ENCODE measurements at regions not wholly inside any gene's neighbourhood (a gene's known extent, or its start where the extent isn't known, plus 50 kb on each side); places are given as distances from the start of the nearest gene placed in this dataset.

DNA sequence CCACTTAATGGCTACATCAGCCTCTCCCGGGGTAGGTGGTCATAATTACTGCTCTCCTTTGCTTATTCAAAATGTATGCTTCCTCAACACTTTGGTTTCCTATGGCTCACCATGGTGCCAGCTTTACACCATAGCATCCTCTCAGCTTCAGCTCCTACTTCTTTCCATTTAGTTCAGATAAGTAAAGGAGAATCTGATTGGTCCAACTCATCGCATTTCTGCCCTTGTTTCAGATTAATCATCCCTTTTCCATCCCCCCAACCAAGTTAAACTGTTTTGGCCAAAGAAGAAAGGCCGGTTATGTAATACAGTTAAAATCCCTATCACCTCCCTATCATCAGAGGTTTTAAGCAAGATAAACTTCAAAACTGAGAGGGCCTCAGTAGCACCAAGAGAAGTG is 130.5 kb downstream of the CETN3 start:
- no peak overlapping the region for H3K9ac ChIP-seq (ENCODE audit: low read length)
- H3K9me3 ChIP-seq (ENCODE audit: low read length) = no peaks in the 10 kb centered on the region
- no peak overlapping the region for H3K4me2 ChIP-seq (ENCODE audit: low read depth, low read length, poor library complexity, severe bottlenecking)
- no peaks in the 10 kb centered on the region for H3K9me2 ChIP-seq (replicated peaks; ENCODE audit: insufficient read depth, low read length)
- H4K20me1 ChIP-seq (ENCODE audit: insufficient read depth, low read depth, low read length) = no peaks in the 10 kb centered on the region
- no peaks in the 10 kb centered on the region for H3K27me3 ChIP-seq (ENCODE audit: low read length)
- H2AFZ ChIP-seq (ENCODE audit: low read length) = no peak overlapping the region
- no peaks in the 10 kb centered on the region for H3K4me1 ChIP-seq (ENCODE audit: low read length)
- H3K4me3 ChIP-seq (ENCODE audit: low read length) = no peak overlapping the region
- no peaks in the 10 kb centered on the region for H3K79me2 ChIP-seq (ENCODE audit: low read length)
- H3K27ac ChIP-seq (ENCODE audit: low read length) = no peak overlapping the region
- no peaks in the 10 kb centered on the region for H3K36me3 ChIP-seq (ENCODE audit: insufficient read depth, low read length)
- DNase-seq = no peak

DNA sequence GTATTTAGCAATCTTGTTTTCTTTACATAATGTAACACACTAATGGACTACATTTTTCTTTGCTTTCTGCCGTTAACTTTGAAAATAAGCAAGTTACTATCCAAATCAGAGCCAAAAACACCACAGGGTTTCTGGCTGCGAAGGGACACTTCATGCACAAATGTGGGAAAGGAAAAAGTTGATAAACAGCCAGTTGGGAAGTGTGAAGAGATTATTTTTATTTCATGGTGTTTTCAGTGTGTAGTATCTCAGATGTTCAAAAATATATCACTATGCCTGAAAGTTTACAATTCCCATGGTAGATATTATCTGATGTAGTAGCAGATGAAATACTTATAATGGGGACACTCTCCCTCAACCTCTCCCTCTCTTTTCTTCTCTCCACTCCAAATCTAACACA is 135.3 kb downstream of the CETN3 start:
- H3K4me3 ChIP-seq (ENCODE audit: low read length) = no peak overlapping the region

DNA sequence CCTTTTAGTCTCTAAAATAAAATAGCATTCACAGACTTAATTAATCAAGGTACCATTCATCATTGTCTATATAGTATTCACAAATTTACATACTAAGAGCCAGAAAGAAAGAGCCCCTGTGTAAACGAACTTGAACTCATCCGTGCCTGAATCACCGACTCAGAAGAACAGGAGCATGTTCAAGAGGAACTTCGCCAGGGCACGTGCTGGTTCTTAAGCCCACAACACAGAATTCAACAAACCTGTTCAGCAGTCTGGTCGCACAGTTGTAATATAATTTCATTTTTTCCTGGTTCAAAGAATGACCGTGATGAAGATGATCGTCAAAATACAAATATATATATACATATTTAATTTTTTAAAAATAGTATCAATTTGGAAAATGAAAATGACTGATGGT is 141.9 kb downstream of the CETN3 start:
- Histone ChIP-seq H3K79me2 (ENCODE audit: low read length) (no peaks in the 10 kb centered on the region), H2AFZ (ENCODE audit: low read length) (no peak overlapping the region), H3K9me2 (replicated peaks; ENCODE audit: insufficient read depth, low read length) (no peaks in the 10 kb centered on the region), H3K9ac (ENCODE audit: low read length) (no peak overlapping the region), H3K9me3 (ENCODE audit: low read length) (no peaks in the 10 kb centered on the region), H3K4me2 (ENCODE audit: low read depth, low read length, poor library complexity, severe bottlenecking) (no peak overlapping the region), H3K27me3 (ENCODE audit: low read length) (no peaks in the 10 kb centered on the region), H3K4me3 (ENCODE audit: low read length) (no peak overlapping the region), H3K4me1 (ENCODE audit: low read length) (peaks cover 19% of the 10 kb centered on the region), H4K20me1 (ENCODE audit: insufficient read depth, low read depth, low read length) (no peaks in the 10 kb centered on the region), H3K36me3 (ENCODE audit: insufficient read depth, low read length) (no peaks in the 10 kb centered on the region), H3K27ac (ENCODE audit: low read length) (no peak overlapping the region)
- no peak for DNase-seq

More for the DNA sequence above, 135.3 kb downstream of the CETN3 start:
- Histone ChIP-seq H3K27ac (ENCODE audit: low read length) (no peak overlapping the region), H3K9me3 (ENCODE audit: low read length) (no peaks in the 10 kb centered on the region), H3K36me3 (ENCODE audit: insufficient read depth, low read length) (no peaks in the 10 kb centered on the region), H3K79me2 (ENCODE audit: low read length) (no peaks in the 10 kb centered on the region), H2AFZ (ENCODE audit: low read length) (no peak overlapping the region), H3K4me2 (ENCODE audit: low read depth, low read length, poor library complexity, severe bottlenecking) (no peak overlapping the region), H3K9ac (ENCODE audit: low read length) (no peak overlapping the region), H3K4me1 (ENCODE audit: low read length) (no peaks in the 10 kb centered on the region), H3K27me3 (ENCODE audit: low read length) (no peaks in the 10 kb centered on the region), H3K9me2 (replicated peaks; ENCODE audit: insufficient read depth, low read length) (no peaks in the 10 kb centered on the region), H4K20me1 (ENCODE audit: insufficient read depth, low read depth, low read length) (no peaks in the 10 kb centered on the region)
- DNase-seq = no peak

DNA sequence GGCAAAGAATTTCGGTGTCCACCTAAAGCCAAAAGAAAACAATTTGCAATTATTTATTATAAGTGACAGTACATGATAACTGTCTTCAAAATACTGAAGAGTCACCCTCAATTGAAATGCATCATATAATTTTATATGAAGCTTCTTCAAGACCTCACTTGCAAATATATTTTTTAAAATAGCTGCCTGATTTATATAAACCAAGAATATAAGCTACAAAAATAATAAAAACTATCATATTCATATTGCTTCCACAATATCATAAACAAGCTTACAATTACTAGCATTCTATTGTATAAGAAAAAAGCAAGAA is 144.1 kb downstream of the CETN3 start:
- no peaks in the 10 kb centered on the region for H3K36me3 ChIP-seq (ENCODE audit: insufficient read depth, low read length)
- no peak overlapping the region for H3K9ac ChIP-seq (ENCODE audit: low read length)
- H3K79me2 ChIP-seq (ENCODE audit: low read length) = no peaks in the 10 kb centered on the region
- DNase-seq = no peak
- peaks cover 19% of the 10 kb centered on the region for H3K4me1 ChIP-seq (ENCODE audit: low read length)
- H3K9me2 ChIP-seq (replicated peaks; ENCODE audit: insufficient read depth, low read length) = no peaks in the 10 kb centered on the region
- no peak overlapping the region for H3K4me3 ChIP-seq (ENCODE audit: low read length)
- H4K20me1 ChIP-seq (ENCODE audit: insufficient read depth, low read depth, low read length) = no peaks in the 10 kb centered on the region
- 0 out of 2 replicates have a peak overlapping the region, but pooled peaks have one; percentile 28 for H2AFZ ChIP-seq (ENCODE audit: low read length)
- H3K9me3 ChIP-seq (ENCODE audit: low read length) = no peaks in the 10 kb centered on the region
- no peak overlapping the region for H3K27ac ChIP-seq (ENCODE audit: low read length)
- no peaks in the 10 kb centered on the region for H3K27me3 ChIP-seq (ENCODE audit: low read length)
- peak overlapping the region; percentile 16 for H3K4me2 ChIP-seq (ENCODE audit: low read depth, low read length, poor library complexity, severe bottlenecking)

DNA sequence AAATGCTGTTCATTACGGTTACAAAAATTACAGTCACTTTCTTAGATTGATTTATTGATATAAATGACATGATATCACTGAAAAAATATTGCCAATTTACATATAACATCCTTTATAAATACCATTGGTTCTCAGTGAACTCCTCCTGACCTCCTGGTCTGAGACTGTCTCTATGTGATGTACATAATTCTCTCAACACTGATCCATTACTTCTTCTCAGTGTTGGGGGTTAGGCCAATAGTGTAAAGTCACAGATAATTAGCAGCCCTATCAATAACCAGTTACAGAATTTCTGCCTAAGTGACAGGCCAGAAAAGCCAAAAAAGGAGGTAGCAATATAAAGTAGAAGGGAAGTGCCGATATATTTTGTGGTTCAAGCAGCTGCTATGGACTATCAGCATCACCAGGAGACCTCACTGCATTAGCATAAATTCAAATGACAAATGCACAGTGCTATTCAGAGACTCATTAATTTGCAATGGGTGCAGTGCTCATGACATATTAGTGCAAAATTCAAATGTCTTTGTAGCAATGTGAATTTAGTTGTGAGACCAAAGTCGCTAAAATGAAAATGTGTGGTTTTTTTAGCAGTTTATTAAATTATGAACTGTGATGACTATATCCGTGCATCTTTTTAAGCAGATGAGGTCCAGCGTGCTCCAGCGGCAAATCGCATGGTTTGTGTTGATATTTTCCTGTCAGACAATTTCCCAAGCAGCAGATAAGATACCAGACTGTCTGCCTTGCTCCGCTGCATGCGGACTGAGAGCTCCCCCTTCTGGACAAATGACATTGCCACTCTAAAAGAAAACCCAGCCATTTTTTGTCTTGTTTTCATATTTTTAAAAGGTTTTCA is 144.6 kb downstream of the CETN3 start:
- peak; percentile 87 for DNase-seq
- 0 out of 2 replicates have a peak overlapping the region, but pooled peaks have one; percentile 4 for H3K9ac ChIP-seq (ENCODE audit: low read length)
- peak overlapping the region; percentile 24; the same call in 1 of the 2 replicates for H3K4me3 ChIP-seq (ENCODE audit: low read length)
- H3K9me3 ChIP-seq (ENCODE audit: low read length) = no peaks in the 10 kb centered on the region
- peak overlapping the region; percentile 52 for H3K4me2 ChIP-seq (ENCODE audit: low read depth, low read length, poor library complexity, severe bottlenecking)
- H4K20me1 ChIP-seq (ENCODE audit: insufficient read depth, low read depth, low read length) = no peaks in the 10 kb centered on the region
- peaks cover 19% of the 10 kb centered on the region for H3K4me1 ChIP-seq (ENCODE audit: low read length)
- H3K79me2 ChIP-seq (ENCODE audit: low read length) = no peaks in the 10 kb centered on the region
- H3K9me2 ChIP-seq (replicated peaks; ENCODE audit: insufficient read depth, low read length) = no peaks in the 10 kb centered on the region
- peak overlapping the region; percentile 31; the same call in 1 of the 2 replicates for H2AFZ ChIP-seq (ENCODE audit: low read length)
- no peaks in the 10 kb centered on the region for H3K27me3 ChIP-seq (ENCODE audit: low read length)
- no peaks in the 10 kb centered on the region for H3K36me3 ChIP-seq (ENCODE audit: insufficient read depth, low read length)
- no peak overlapping the region for H3K27ac ChIP-seq (ENCODE audit: low read length)

DNA sequence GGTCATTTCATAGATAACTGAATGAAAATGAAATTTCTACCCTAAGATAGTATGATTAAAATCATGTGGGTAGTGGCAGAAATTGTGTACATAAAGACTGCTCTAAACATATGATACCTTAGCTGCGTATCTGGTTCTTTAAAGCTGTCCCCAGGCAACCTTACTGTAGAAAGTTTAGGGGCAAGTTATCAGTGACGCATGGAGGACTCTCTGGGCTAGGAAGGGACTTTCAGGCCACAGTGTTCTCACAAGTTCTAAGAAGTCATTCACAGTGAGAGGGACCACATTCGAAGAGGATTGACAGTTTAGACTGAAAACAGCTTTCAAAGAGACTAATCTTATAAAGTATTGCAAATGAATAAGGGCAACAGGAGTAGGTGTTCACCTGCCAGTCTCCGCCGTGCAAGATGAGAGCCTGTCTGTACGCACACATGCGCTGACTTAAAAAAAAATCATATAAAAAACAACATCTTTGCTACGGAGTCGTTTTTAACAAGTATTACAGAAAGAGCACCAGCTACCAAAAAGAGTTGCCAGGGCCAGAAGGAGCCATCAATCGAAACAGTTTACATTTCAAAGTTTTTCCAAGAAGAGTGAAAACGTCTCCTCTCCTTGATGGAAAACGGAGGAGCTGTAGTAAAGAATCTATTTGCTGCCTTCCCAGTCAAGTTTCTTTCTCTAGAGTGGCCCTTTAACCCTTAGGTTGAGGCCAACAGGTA is 146.3 kb downstream of the CETN3 start:
- no peak for DNase-seq
- Histone ChIP-seq H3K9me3 (ENCODE audit: low read length) (no peaks in the 10 kb centered on the region), H3K9ac (ENCODE audit: low read length) (no peak overlapping the region), H4K20me1 (ENCODE audit: insufficient read depth, low read depth, low read length) (no peaks in the 10 kb centered on the region), H2AFZ (ENCODE audit: low read length) (no peak overlapping the region), H3K27ac (ENCODE audit: low read length) (no peak overlapping the region), H3K4me1 (ENCODE audit: low read length) (peaks cover 19% of the 10 kb centered on the region), H3K4me2 (ENCODE audit: low read depth, low read length, poor library complexity, severe bottlenecking) (no peak overlapping the region), H3K27me3 (ENCODE audit: low read length) (no peaks in the 10 kb centered on the region), H3K36me3 (ENCODE audit: insufficient read depth, low read length) (no peaks in the 10 kb centered on the region), H3K4me3 (ENCODE audit: low read length) (no peak overlapping the region), H3K9me2 (replicated peaks; ENCODE audit: insufficient read depth, low read length) (no peaks in the 10 kb centered on the region), H3K79me2 (ENCODE audit: low read length) (no peaks in the 10 kb centered on the region)

DNA sequence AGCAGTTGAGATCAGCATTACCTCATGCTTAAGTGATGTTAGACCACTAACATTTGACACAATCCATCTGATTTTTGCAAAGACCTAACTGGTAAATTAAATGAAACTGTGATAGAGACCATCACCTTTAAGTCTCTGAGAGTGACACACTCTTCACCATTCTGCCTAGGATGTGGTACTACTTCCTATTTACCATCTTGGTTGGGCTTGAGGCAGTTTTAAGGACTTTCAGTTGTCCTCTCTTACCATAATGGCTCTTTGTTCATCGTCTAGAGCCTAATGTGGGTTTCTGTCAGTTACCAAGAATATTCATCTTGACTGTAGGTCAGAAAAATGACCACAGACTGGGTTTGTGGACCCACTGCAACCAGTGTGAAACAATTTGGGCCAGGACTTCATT is 158.1 kb downstream of the CETN3 start:
- H3K9me2 ChIP-seq (replicated peaks; ENCODE audit: insufficient read depth, low read length) = no peaks in the 10 kb centered on the region
- no peak overlapping the region for H3K4me3 ChIP-seq (ENCODE audit: low read length)
- no peak overlapping the region for H2AFZ ChIP-seq (ENCODE audit: low read length)
- DNase-seq = no peak
- no peak overlapping the region for H3K27ac ChIP-seq (ENCODE audit: low read length)
- H3K36me3 ChIP-seq (ENCODE audit: insufficient read depth, low read length) = no peaks in the 10 kb centered on the region
- no peak overlapping the region for H3K9ac ChIP-seq (ENCODE audit: low read length)
- no peaks in the 10 kb centered on the region for H4K20me1 ChIP-seq (ENCODE audit: insufficient read depth, low read depth, low read length)
- H3K4me2 ChIP-seq (ENCODE audit: low read depth, low read length, poor library complexity, severe bottlenecking) = no peak overlapping the region
- no peaks in the 10 kb centered on the region for H3K9me3 ChIP-seq (ENCODE audit: low read length)
- H3K4me1 ChIP-seq (ENCODE audit: low read length) = no peaks in the 10 kb centered on the region
- H3K79me2 ChIP-seq (ENCODE audit: low read length) = no peaks in the 10 kb centered on the region
- no peaks in the 10 kb centered on the region for H3K27me3 ChIP-seq (ENCODE audit: low read length)

DNA sequence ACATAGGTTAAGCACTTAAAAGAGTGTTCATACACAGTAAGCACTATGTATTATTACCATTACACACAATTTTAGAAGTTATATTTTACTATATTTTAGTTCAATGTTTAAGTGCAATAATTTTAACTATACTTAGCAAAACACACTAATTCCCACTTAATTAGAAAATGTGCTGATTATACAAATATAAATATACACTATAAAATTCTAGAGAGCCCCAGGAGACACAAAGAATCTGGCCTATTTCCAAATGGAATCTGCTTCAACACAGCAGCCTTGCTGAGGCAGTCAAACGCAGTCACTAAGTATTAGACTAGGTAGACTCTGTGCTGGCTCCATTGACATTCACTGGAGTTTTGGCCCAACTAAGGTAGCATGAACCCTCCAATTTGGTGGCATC is 160.9 kb downstream of the CETN3 start:
- H2AFZ ChIP-seq (ENCODE audit: low read length) = no peak overlapping the region
- H3K9ac ChIP-seq (ENCODE audit: low read length) = no peak overlapping the region
- DNase-seq = no peak
- no peaks in the 10 kb centered on the region for H3K9me3 ChIP-seq (ENCODE audit: low read length)
- no peaks in the 10 kb centered on the region for H3K36me3 ChIP-seq (ENCODE audit: insufficient read depth, low read length)
- H3K4me3 ChIP-seq (ENCODE audit: low read length) = no peak overlapping the region
- H3K4me2 ChIP-seq (ENCODE audit: low read depth, low read length, poor library complexity, severe bottlenecking) = no peak overlapping the region
- no peaks in the 10 kb centered on the region for H3K79me2 ChIP-seq (ENCODE audit: low read length)
- H3K27me3 ChIP-seq (ENCODE audit: low read length) = no peaks in the 10 kb centered on the region
- H3K4me1 ChIP-seq (ENCODE audit: low read length) = no peaks in the 10 kb centered on the region
- H3K9me2 ChIP-seq (replicated peaks; ENCODE audit: insufficient read depth, low read length) = no peaks in the 10 kb centered on the region
- no peak overlapping the region for H3K27ac ChIP-seq (ENCODE audit: low read length)
- no peaks in the 10 kb centered on the region for H4K20me1 ChIP-seq (ENCODE audit: insufficient read depth, low read depth, low read length)

Measured in Karpas-422 (cell line).